CD8-positive, alpha-beta memory T cell (primary cell): ENCODE measurements at regions not wholly inside any gene's neighbourhood (a gene's known extent, or its start where the extent isn't known, plus 50 kb on each side); places are given as distances from the start of the nearest gene placed in this dataset.

Experiments
- CTCF ChIA-PET: fragments of 350-600 bp; sonication (Branson Sonifier 250); formaldehyde crosslinking; loops from one replicate; lab custom pipeline; 2021; ENCODE audit warnings: antibody characterized with exemption; lab: Charles Lee
- POLR2A ChIA-PET: fragments of 350-600 bp; sonication (Branson Sonifier 250); formaldehyde crosslinking; loops from one replicate; lab custom pipeline; 2021; ENCODE audit warnings: antibody characterized with exemption; lab: Charles Lee
- DNase-seq, 5 donors: peaks; one replicate each; pipeline versions ENCODE4 v3.0.0 to v3.0.0-alpha.2; 2020 to 2022; ENCODE audit warnings: mixed read lengths in 1 of 5
- H3K27ac ChIP-seq: one replicate; pipeline ENCODE4 v1.7.0; 2013; ENCODE audit warnings: low read depth, mild to moderate bottlenecking, low read length, moderate library complexity
- H3K27me3 ChIP-seq: 2 replicates; pipeline ENCODE4 v1.7.0; 2013; ENCODE audit warnings: low read length, mild to moderate bottlenecking; ENCODE audit not compliant: insufficient read depth, poor library complexity, severe bottlenecking
- H3K36me3 ChIP-seq: 2 replicates; pipeline ENCODE4 v1.7.0; 2013; ENCODE audit warnings: mild to moderate bottlenecking, low read length, moderate library complexity; ENCODE audit not compliant: insufficient read depth
- H3K4me1 ChIP-seq: 2 replicates; pipeline ENCODE4 v1.7.0; 2013; ENCODE audit warnings: mild to moderate bottlenecking, low read length, moderate library complexity; ENCODE audit not compliant: insufficient read depth
- H3K4me3 ChIP-seq: 2 replicates; pipeline ENCODE4 v1.7.0; 2013; ENCODE audit warnings: mild to moderate bottlenecking, low read length
- H3K9me3 ChIP-seq: 2 replicates; pipeline ENCODE4 v1.7.0; 2013; ENCODE audit warnings: mild to moderate bottlenecking, low read length
- H3K27ac Mint-ChIP-seq, 8 donors: one replicate each; pipeline ENCODE4 v1.8.0; 2020 to 2021; ENCODE audit warnings: mixed read lengths in 8 of 8, mild to moderate bottlenecking in 6 of 8, inconsistent platforms in 3 of 8, moderate library complexity in 3 of 8
- H3K27me3 Mint-ChIP-seq, 2 donors: one replicate each; pipeline ENCODE4 v1.8.0; 2020 to 2021; ENCODE audit warnings: mixed read lengths in 2 of 2, mild to moderate bottlenecking in 1 of 2, moderate library complexity in 1 of 2
- H3K36me3 Mint-ChIP-seq, 3 donors: one replicate each; pipeline ENCODE4 v1.8.0; 2020 to 2021; ENCODE audit warnings: mixed read lengths in 3 of 3, inconsistent platforms in 1 of 3, mild to moderate bottlenecking in 1 of 3
- H3K4me1 Mint-ChIP-seq, 3 donors: one replicate each; pipeline ENCODE4 v1.8.0; 2020 to 2021; ENCODE audit warnings: mixed read lengths in 3 of 3, inconsistent platforms in 1 of 3, mild to moderate bottlenecking in 1 of 3
- H3K4me3 Mint-ChIP-seq, 7 donors: one replicate each; pipeline ENCODE4 v1.8.0; 2020 to 2021; ENCODE audit warnings: mixed read lengths in 7 of 7, mild to moderate bottlenecking in 6 of 7, moderate library complexity in 4 of 7, inconsistent platforms in 2 of 7
- H3K9me3 Mint-ChIP-seq, 5 donors: one replicate each; pipeline ENCODE4 v1.8.0; 2020 to 2022; ENCODE audit warnings: mixed read lengths in 5 of 5, mild to moderate bottlenecking in 3 of 5, moderate library complexity in 2 of 5, inconsistent platforms in 1 of 5

DNA sequence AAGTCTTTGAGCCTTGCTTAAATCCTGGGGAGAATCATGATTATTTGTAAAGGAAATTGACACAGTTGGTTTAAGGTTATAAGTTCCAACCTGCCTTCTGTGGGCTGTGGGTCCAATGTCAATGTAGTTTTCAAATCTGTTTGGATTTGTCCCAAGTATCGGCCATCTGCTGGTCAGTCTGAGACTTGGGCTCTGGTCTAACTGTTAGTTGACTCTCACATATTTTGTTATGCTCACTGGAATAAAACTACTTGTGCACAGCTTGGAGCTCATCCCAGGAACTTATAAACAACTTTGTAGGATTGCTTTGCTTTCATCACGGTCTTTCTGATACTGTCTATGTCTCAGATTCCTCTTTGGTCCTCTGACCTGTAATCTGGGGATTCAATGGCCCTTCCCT, 1026.2 kb upstream of the ZEB2 start:
- no peaks in the 10 kb centered on the region for H3K9me3 ChIP-seq
- Mint-ChIP-seq H3K27ac (no peak overlapping the region), H3K36me3 (no peaks in the 10 kb centered on the region), H3K27me3 (peaks cover 0 to 1% of the 10 kb centered on the region in 2 donors), H3K4me1 (no peaks in the 10 kb centered on the region), H3K9me3 (peaks cover 0 to 3% (median 0%) of the 10 kb centered on the region in 5 donors), H3K4me3 (no peak overlapping the region)
- H3K4me3 ChIP-seq: no peak overlapping the region
- ChIA-PET CTCF (no interaction called here), POLR2A (no interaction called here)
- H3K36me3 ChIP-seq: no peaks in the 10 kb centered on the region
- H3K4me1 ChIP-seq: no peaks in the 10 kb centered on the region
- no peak for DNase-seq
- H3K27me3 ChIP-seq: no peaks in the 10 kb centered on the region
- no peak overlapping the region for H3K27ac ChIP-seq

- ChIA-PET CTCF (interaction anchor here (1.0 to 1.3 kb wide), 2 partner anchors 10 to 13 kb away, joined by 3 read pairs; no protein-coding TSS in a partner anchor), POLR2A (no interaction called here)
- Mint-ChIP-seq H3K4me3 (no peak overlapping the region), H3K27ac (no peak overlapping the region), H3K27me3 (peaks cover 0 to 1% of the 10 kb centered on the region in 2 donors), H3K4me1 (no peaks in the 10 kb centered on the region), H3K36me3 (no peaks in the 10 kb centered on the region), H3K9me3 (peaks cover 0 to 3% (median 0%) of the 10 kb centered on the region in 5 donors)
- no peaks in the 10 kb centered on the region for H3K27me3 ChIP-seq
- no peaks in the 10 kb centered on the region for H3K4me1 ChIP-seq
- H3K27ac ChIP-seq: no peak overlapping the region
- no peak for DNase-seq
- no peaks in the 10 kb centered on the region for H3K36me3 ChIP-seq
- H3K9me3 ChIP-seq: no peaks in the 10 kb centered on the region
- no peak overlapping the region for H3K4me3 ChIP-seq
Measured at GRCh38 chr2:145543856-145544255, 1023.9 kb upstream of the ZEB2 start.

- Histone ChIP-seq H3K4me1 (no peaks in the 10 kb centered on the region), H3K36me3 (no peaks in the 10 kb centered on the region), H3K27me3 (no peaks in the 10 kb centered on the region), H3K27ac (no peak overlapping the region), H3K4me3 (no peak overlapping the region), H3K9me3 (no peaks in the 10 kb centered on the region)
- Mint-ChIP-seq H3K4me1 (no peaks in the 10 kb centered on the region), H3K4me3 (no peak overlapping the region), H3K27me3 (peaks cover 0 to under 1% of the 10 kb centered on the region in 2 donors), H3K36me3 (no peaks in the 10 kb centered on the region), H3K27ac (no peak overlapping the region), H3K9me3 (peaks cover 0 to 3% (median 0%) of the 10 kb centered on the region in 5 donors)
- no peak for DNase-seq
- POLR2A ChIA-PET: no interaction called here
- CTCF ChIA-PET: interaction anchor here (1.0 to 1.3 kb wide), 2 partner anchors 9 to 12 kb away, joined by 3 read pairs; no protein-coding TSS in a partner anchor
Measured at GRCh38 chr2:145543155-145543554, 1023.2 kb upstream of the ZEB2 start.

- no peak overlapping the region for H3K27ac Mint-ChIP-seq
- no peaks in the 10 kb centered on the region for H3K4me1 Mint-ChIP-seq
- H3K36me3 Mint-ChIP-seq: no peaks in the 10 kb centered on the region
- ChIA-PET CTCF (no interaction called here), POLR2A (no interaction called here)
- Histone ChIP-seq H3K27me3 (no peaks in the 10 kb centered on the region), H3K4me3 (no peak overlapping the region), H3K27ac (no peak overlapping the region), H3K36me3 (no peaks in the 10 kb centered on the region), H3K4me1 (no peaks in the 10 kb centered on the region), H3K9me3 (no peaks in the 10 kb centered on the region)
- no peaks in the 10 kb centered on the region for H3K27me3 Mint-ChIP-seq
- H3K4me3 Mint-ChIP-seq: no peak overlapping the region
- DNase-seq: no peak
- H3K9me3 Mint-ChIP-seq: peaks cover 0 to 3% (median 0%) of the 10 kb centered on the region in 5 donors
Measured at GRCh38 chr2:145541028-145541427, 1021.1 kb upstream of the ZEB2 start.

DNA sequence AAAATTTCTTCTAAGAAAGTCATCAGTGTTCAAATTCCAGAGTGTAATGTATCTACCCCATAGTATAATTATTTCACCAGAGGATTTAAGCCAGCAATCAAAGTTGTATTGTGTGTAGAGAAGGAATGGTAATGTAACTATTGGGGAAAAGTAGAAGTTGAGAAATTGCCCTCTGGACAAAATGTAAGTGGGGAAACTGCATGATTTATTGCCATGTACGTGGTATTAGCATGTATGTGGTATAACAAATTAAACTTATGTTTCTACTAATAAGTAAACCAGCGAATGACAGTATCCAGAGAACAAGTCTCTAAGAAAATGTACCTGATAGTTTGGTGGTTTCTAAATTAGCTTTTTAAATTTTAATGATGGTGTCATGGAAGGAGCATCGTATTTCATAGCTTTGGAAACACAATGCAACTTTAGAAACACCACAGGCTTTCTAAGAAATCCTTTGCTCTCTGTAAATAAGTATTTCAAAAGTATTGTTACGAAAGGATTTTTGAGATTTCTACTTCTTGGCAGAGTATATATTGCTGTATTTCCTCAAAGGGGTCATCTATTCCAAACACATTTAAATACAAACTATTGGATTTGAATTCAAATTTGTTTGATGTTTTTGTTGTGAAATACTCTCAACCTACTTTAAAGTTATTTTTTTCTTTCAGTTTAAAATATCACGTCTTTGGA, 1018.9 kb upstream of the ZEB2 start:
- Mint-ChIP-seq H3K36me3 (no peaks in the 10 kb centered on the region), H3K4me1 (no peaks in the 10 kb centered on the region), H3K27ac (no peak overlapping the region), H3K27me3 (no peaks in the 10 kb centered on the region), H3K4me3 (no peak overlapping the region), H3K9me3 (peaks cover 0 to 7% (median 0%) of the 10 kb centered on the region in 5 donors)
- Histone ChIP-seq H3K27me3 (no peaks in the 10 kb centered on the region), H3K9me3 (no peaks in the 10 kb centered on the region), H3K27ac (no peak overlapping the region), H3K4me3 (no peak overlapping the region), H3K36me3 (no peaks in the 10 kb centered on the region), H3K4me1 (no peaks in the 10 kb centered on the region)
- DNase-seq: no peak
- ChIA-PET POLR2A (no interaction called here), CTCF (no interaction called here)

DNA sequence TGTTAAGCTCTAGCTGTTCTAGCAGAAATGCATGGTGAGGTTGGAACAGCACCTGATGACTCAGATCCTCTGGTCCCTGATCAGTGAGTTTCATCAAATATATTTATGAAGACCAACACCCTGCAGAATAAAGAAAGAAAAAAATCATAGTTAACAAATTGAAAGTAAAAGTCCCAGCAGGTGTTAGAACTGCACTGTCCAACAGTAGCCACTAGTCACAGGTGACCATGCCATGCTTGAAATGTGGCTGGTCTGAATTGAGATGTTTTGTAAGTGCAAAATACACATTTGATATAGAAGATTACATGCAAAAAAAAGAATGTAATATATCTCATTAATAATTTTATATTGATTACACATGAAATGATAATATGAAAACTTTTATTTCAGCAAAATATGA, 1010.7 kb upstream of the ZEB2 start:
- H3K27me3 Mint-ChIP-seq: no peaks in the 10 kb centered on the region
- no peak overlapping the region for H3K4me3 Mint-ChIP-seq
- H3K4me1 Mint-ChIP-seq: no peaks in the 10 kb centered on the region
- CTCF ChIA-PET: interaction anchor here (1.2 kb wide), 1 partner anchor 13 kb away, joined by 3 read pairs; no protein-coding TSS in a partner anchor
- no peaks in the 10 kb centered on the region for H3K27me3 ChIP-seq
- H3K9me3 Mint-ChIP-seq: peaks cover 0 to 3% (median 0%) of the 10 kb centered on the region in 5 donors
- H3K27ac Mint-ChIP-seq: no peak overlapping the region
- H3K36me3 ChIP-seq: no peaks in the 10 kb centered on the region
- no peak overlapping the region for H3K4me3 ChIP-seq
- POLR2A ChIA-PET: no interaction called here
- H3K27ac ChIP-seq: no peak overlapping the region
- no peaks in the 10 kb centered on the region for H3K9me3 ChIP-seq
- no peaks in the 10 kb centered on the region for H3K4me1 ChIP-seq
- no peaks in the 10 kb centered on the region for H3K36me3 Mint-ChIP-seq
- no peak for DNase-seq

GRCh38 chr2:145524836-145525235, 1004.9 kb upstream of the ZEB2 start:
- Histone ChIP-seq H3K36me3 (no peaks in the 10 kb centered on the region), H3K27ac (no peak overlapping the region), H3K27me3 (no peaks in the 10 kb centered on the region), H3K9me3 (no peaks in the 10 kb centered on the region), H3K4me1 (no peaks in the 10 kb centered on the region), H3K4me3 (no peak overlapping the region)
- no peak overlapping the region for H3K27ac Mint-ChIP-seq
- DNase-seq: no peak
- H3K9me3 Mint-ChIP-seq: peaks cover 0 to 10% (median 4%) of the 10 kb centered on the region in 5 donors
- H3K36me3 Mint-ChIP-seq: no peaks in the 10 kb centered on the region
- no peak overlapping the region for H3K4me3 Mint-ChIP-seq
- H3K4me1 Mint-ChIP-seq: no peaks in the 10 kb centered on the region
- no peaks in the 10 kb centered on the region for H3K27me3 Mint-ChIP-seq
- POLR2A ChIA-PET: no interaction called here
- CTCF ChIA-PET: no interaction called here

DNA sequence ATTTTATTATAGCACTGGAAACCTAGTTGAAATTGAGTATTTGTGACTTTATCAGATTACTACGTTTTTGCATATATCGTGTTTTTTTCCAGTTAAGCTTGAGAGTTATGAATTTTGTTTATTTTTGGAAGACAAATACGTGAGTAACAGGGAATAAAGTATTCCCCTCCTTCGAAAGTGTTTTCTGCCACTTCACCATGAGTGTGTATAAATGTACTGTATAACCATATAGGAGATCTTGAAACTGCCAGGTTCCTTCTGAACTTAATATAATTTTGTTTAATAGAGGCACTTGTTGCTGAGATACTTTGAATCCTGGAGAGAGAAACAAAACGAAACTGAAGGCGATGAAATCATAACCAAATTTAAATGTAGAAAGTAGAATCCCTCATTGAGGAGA, 1004.4 kb upstream of the ZEB2 start:
- Histone ChIP-seq H3K4me1 (no peaks in the 10 kb centered on the region), H3K36me3 (no peaks in the 10 kb centered on the region), H3K27me3 (no peaks in the 10 kb centered on the region), H3K4me3 (no peak overlapping the region), H3K27ac (no peak overlapping the region), H3K9me3 (no peaks in the 10 kb centered on the region)
- no peaks in the 10 kb centered on the region for H3K27me3 Mint-ChIP-seq
- no peak overlapping the region for H3K4me3 Mint-ChIP-seq
- DNase-seq: no peak
- POLR2A ChIA-PET: no interaction called here
- CTCF ChIA-PET: no interaction called here
- no peaks in the 10 kb centered on the region for H3K4me1 Mint-ChIP-seq
- no peaks in the 10 kb centered on the region for H3K36me3 Mint-ChIP-seq
- no peak overlapping the region for H3K27ac Mint-ChIP-seq
- peaks cover 0 to 13% (median 5%) of the 10 kb centered on the region in 5 donors for H3K9me3 Mint-ChIP-seq
